ENCODE measurements at regions not wholly inside any gene's neighbourhood (a gene's known extent, or its start where the extent isn't known, plus 50 kb on each side); places are given as distances from the start of the nearest gene placed in this dataset.
A peak's percentile ranks its signal among the peaks of the same experiment; 100 is the strongest.

- H3K36me3 ChIP-seq, result no peaks in the 10 kb centered on the region
- no peaks in the 10 kb centered on the region for H3K27me3 ChIP-seq
- TF ChIP-seq POLR2A (IDR thresholded peaks at IDR 0.05), result no peak
- no peak for TF ChIP-seq EP300 (IDR thresholded peaks at IDR 0.05)
- TF ChIP-seq POLR2AphosphoS5 (IDR thresholded peaks at IDR 0.05), result no peak
- no peak for TF ChIP-seq CTCF (IDR thresholded peaks at IDR 0.05)
- DNase-seq (no peak), ATAC-seq (ENCODE audit: low FRiP score in 2 of 2) (no peak)
- no peak overlapping the region for H3K4me3 ChIP-seq
- 43 to 50% methylated on average over 2 of the region's 2 CpGs for WGBS, 2 donors
- no peaks in the 10 kb centered on the region for H3K4me1 ChIP-seq
- H3K27ac ChIP-seq, result no peak overlapping the region
- H3K9me3 ChIP-seq, result peaks cover 0 to 3% (median 0%) of the 10 kb centered on the region in 4 donors
These were observed 166.6 kb upstream of the GORAB start for GRCh38 chr1:170365331-170365730.

- DNase-seq (no peak), ATAC-seq (ENCODE audit: low FRiP score in 2 of 2) (no peak)
- Histone ChIP-seq H3K27me3 (no peaks in the 10 kb centered on the region), H3K9me3 (peaks cover 0 to 3% (median 0%) of the 10 kb centered on the region in 4 donors), H3K4me1 (no peaks in the 10 kb centered on the region), H3K36me3 (no peaks in the 10 kb centered on the region), H3K27ac (no peak overlapping the region), H3K4me3 (no peak overlapping the region)
- WGBS, 2 donors, result 90% methylated on average over 2 of the region's 2 CpGs; no CpG with 5 or more reads in 1 of the 2 donors
- TF ChIP-seq POLR2A (IDR thresholded peaks at IDR 0.05), result no peak
- TF ChIP-seq CTCF (IDR thresholded peaks at IDR 0.05), result no peak
- TF ChIP-seq EP300 (IDR thresholded peaks at IDR 0.05), result no peak
- no peak for TF ChIP-seq POLR2AphosphoS5 (IDR thresholded peaks at IDR 0.05)
These were observed 165.0 kb upstream of the GORAB start for GRCh38 chr1:170366980-170367379.

GRCh38 chr1:170367615-170368014 lies 164.4 kb upstream of the GORAB start:
- Histone ChIP-seq H3K27ac (no peak overlapping the region), H3K36me3 (no peaks in the 10 kb centered on the region), H3K27me3 (no peaks in the 10 kb centered on the region), H3K9me3 (peaks cover 0 to 3% (median 0%) of the 10 kb centered on the region in 4 donors), H3K4me3 (no peak overlapping the region), H3K4me1 (no peaks in the 10 kb centered on the region)
- peak in 1 of 2 donors; percentile 59 for ATAC-seq (ENCODE audit: low FRiP score in 2 of 2)
- TF ChIP-seq POLR2A (IDR thresholded peaks at IDR 0.05) (no peak), CTCF (IDR thresholded peaks at IDR 0.05) (no peak), POLR2AphosphoS5 (IDR thresholded peaks at IDR 0.05) (no peak), EP300 (IDR thresholded peaks at IDR 0.05) (no peak)
- peak in 1 of 2 donors; percentile 5 for DNase-seq
- 87 to 90% methylated on average over 3 of the region's 3 CpGs for WGBS, 2 donors

GRCh38 chr1:170369000-170369399 lies 163.0 kb upstream of the GORAB start:
- no peaks in the 10 kb centered on the region for H3K27me3 ChIP-seq
- H3K4me3 ChIP-seq, result no peak overlapping the region
- WGBS, 2 donors, result 77 to 79% methylated on average over 7 of the region's 7 CpGs
- H3K36me3 ChIP-seq, result no peaks in the 10 kb centered on the region
- no peaks in the 10 kb centered on the region for H3K4me1 ChIP-seq
- H3K9me3 ChIP-seq, result no peaks in the 10 kb centered on the region
- TF ChIP-seq EP300 (IDR thresholded peaks at IDR 0.05) (no peak), POLR2AphosphoS5 (IDR thresholded peaks at IDR 0.05) (no peak), POLR2A (IDR thresholded peaks at IDR 0.05) (no peak), CTCF (IDR thresholded peaks at IDR 0.05) (no peak)
- DNase-seq (no peak), ATAC-seq (ENCODE audit: low FRiP score in 2 of 2) (no peak)
- no peak overlapping the region for H3K27ac ChIP-seq

- DNase-seq (no peak), ATAC-seq (ENCODE audit: low FRiP score in 2 of 2) (no peak)
- H3K27ac ChIP-seq, result no peak overlapping the region
- no peaks in the 10 kb centered on the region for H3K27me3 ChIP-seq
- no peaks in the 10 kb centered on the region for H3K9me3 ChIP-seq
- no peak for TF ChIP-seq POLR2AphosphoS5 (IDR thresholded peaks at IDR 0.05)
- TF ChIP-seq CTCF (IDR thresholded peaks at IDR 0.05), result no peak
- TF ChIP-seq POLR2A (IDR thresholded peaks at IDR 0.05), result no peak
- TF ChIP-seq EP300 (IDR thresholded peaks at IDR 0.05), result no peak
- H3K4me3 ChIP-seq, result no peak overlapping the region
- H3K4me1 ChIP-seq, result no peaks in the 10 kb centered on the region
- no peaks in the 10 kb centered on the region for H3K36me3 ChIP-seq
- 82 to 92% methylated on average over 4 of the region's 4 CpGs for WGBS, 2 donors
These were observed 162.5 kb upstream of the GORAB start for GRCh38 chr1:170369417-170369816.
